Liver (tissue), 7 donors: ENCODE measurements at regions not wholly inside any gene's neighbourhood (a gene's known extent, or its start where the extent isn't known, plus 50 kb on each side); places are given as distances from the start of the nearest gene placed in this dataset.

Experiments
- DNase-seq: peaks from one replicate; pipeline ENCODE4 v3.0.0-alpha.2; 2017; ENCODE audit warnings: low spot score
- H3K27ac ChIP-seq, 2 donors: one replicate each; pipeline ENCODE4 v1.7.0; 2013; ENCODE audit warnings: inconsistent platforms in 2 of 2, low read length in 2 of 2, control low read depth in 1 of 2, low read depth in 1 of 2, mild to moderate bottlenecking in 1 of 2
- H3K27me3 ChIP-seq, 4 donors: one replicate each; pipeline versions ENCODE4 v1.6.1 to v1.7.0; 2013; ENCODE audit warnings: low read length in 3 of 4, inconsistent platforms in 1 of 4, mild to moderate bottlenecking in 1 of 4, moderate library complexity in 1 of 4; ENCODE audit not compliant: control insufficient read depth in 4 of 4, insufficient read depth in 4 of 4
- H3K36me3 ChIP-seq, 4 donors: one replicate each; pipeline versions ENCODE4 v1.6.1 to v1.7.0; 2013; ENCODE audit warnings: low read length in 3 of 4, mild to moderate bottlenecking in 3 of 4, low read depth in 1 of 4, moderate library complexity in 1 of 4; ENCODE audit not compliant: control insufficient read depth in 4 of 4, insufficient read depth in 3 of 4
- H3K4me1 ChIP-seq, 4 donors: one replicate each; pipeline versions ENCODE4 v1.6.1 to v1.7.0; 2013; ENCODE audit warnings: low read length in 3 of 4, mild to moderate bottlenecking in 3 of 4, moderate library complexity in 1 of 4; ENCODE audit not compliant: control insufficient read depth in 4 of 4, insufficient read depth in 4 of 4
- H3K4me3 ChIP-seq, 3 donors: one replicate each; pipeline versions ENCODE4 v1.6.1 to v1.7.0; 2013; ENCODE audit warnings: low read length in 3 of 3, control low read depth in 1 of 3, low read depth in 1 of 3, mild to moderate bottlenecking in 1 of 3
- H3K9ac ChIP-seq, 2 donors: one replicate each; pipeline ENCODE4 v1.7.0; 2013; ENCODE audit warnings: low read length in 2 of 2, mild to moderate bottlenecking in 2 of 2, moderate library complexity in 2 of 2, control low read depth in 1 of 2, low read depth in 1 of 2
- H3K9me3 ChIP-seq, 4 donors: one replicate each; pipeline versions ENCODE4 v1.6.1 to v1.7.0; 2013; ENCODE audit warnings: low read length in 3 of 4; ENCODE audit not compliant: control insufficient read depth in 4 of 4
- EGR1 ChIP-seq, 2 donors: IDR thresholded peaks; 2 replicates each; pipeline ENCODE4 v1.6.1; 2016 to 2018; ENCODE audit warnings: antibody characterized with exemption in 2 of 2, low read depth in 2 of 2
- FOXA1 ChIP-seq: IDR thresholded peaks from 2 replicates; pipeline ENCODE4 v1.6.1; 2016; ENCODE audit warnings: antibody characterized with exemption
- FOXA2 ChIP-seq: IDR thresholded peaks from 2 replicates; pipeline ENCODE4 v1.6.1; 2016; ENCODE audit warnings: antibody characterized with exemption
- GABPA ChIP-seq, 2 donors: IDR thresholded peaks in 1 of 2; conservative IDR thresholded peaks in 1 of 2; 2 replicates each; pipeline ENCODE4 v1.6.1; 2016; ENCODE audit warnings: antibody characterized with exemption in 2 of 2, mild to moderate bottlenecking in 1 of 2, moderate library complexity in 1 of 2
- HNF4A ChIP-seq, 2 donors: conservative IDR thresholded peaks; 2 replicates each; pipeline ENCODE4 v1.6.1; 2016; ENCODE audit warnings: antibody characterized with exemption in 2 of 2, mild to moderate bottlenecking in 2 of 2
- HNF4G ChIP-seq: IDR thresholded peaks from 2 replicates; pipeline ENCODE4 v1.6.1; 2016; ENCODE audit warnings: antibody characterized with exemption
- RAD21 ChIP-seq, 2 donors: IDR thresholded peaks; 2 replicates each; pipeline ENCODE4 v1.6.1; 2016; ENCODE audit warnings: antibody characterized with exemption in 2 of 2, mild to moderate bottlenecking in 2 of 2
- RXRA ChIP-seq, 2 donors: IDR thresholded peaks; 2 replicates each; pipeline ENCODE4 v1.6.1; 2017 to 2018; ENCODE audit warnings: antibody characterized with exemption in 2 of 2, mild to moderate bottlenecking in 1 of 2
- SP1 ChIP-seq: IDR thresholded peaks from 2 replicates; pipeline ENCODE4 v1.6.1; 2018; ENCODE audit warnings: antibody characterized with exemption, mild to moderate bottlenecking
- TAF1 ChIP-seq: conservative IDR thresholded peaks from 2 replicates; pipeline ENCODE4 v1.6.1; 2016; ENCODE audit warnings: antibody characterized with exemption, mild to moderate bottlenecking
- YY1 ChIP-seq: IDR thresholded peaks from 2 replicates; pipeline ENCODE4 v1.6.1; 2016; ENCODE audit warnings: antibody characterized with exemption, mild to moderate bottlenecking
- WGBS: extraction: QIAGEN DNeasy Blood & Tissue Kit; methylation state at CpG from one replicate; pipeline ENCODE4 v1.1.7; 2013; 5-methylcytosine and 5-hydroxymethylcytosine counted together
- TF ChIP-seq, protein P1 (sequence below): IDR thresholded peaks from 2 replicates; pipeline ENCODE4 v1.6.1; 2016; ENCODE audit warnings: antibody characterized with exemption
- TF ChIP-seq, protein P2 (sequence below): IDR thresholded peaks from 2 replicates; pipeline ENCODE4 v1.6.1; 2016; ENCODE audit warnings: antibody characterized with exemption, mild to moderate bottlenecking
- TF ChIP-seq, protein P3 (sequence below): IDR thresholded peaks from 2 replicates; pipeline ENCODE4 v1.6.1; 2016; ENCODE audit warnings: antibody characterized with exemption
- donor health status: healthy.
- donor health status: healthy.
- donor health status: healthy.
- donor health status: healthy.

DNA sequence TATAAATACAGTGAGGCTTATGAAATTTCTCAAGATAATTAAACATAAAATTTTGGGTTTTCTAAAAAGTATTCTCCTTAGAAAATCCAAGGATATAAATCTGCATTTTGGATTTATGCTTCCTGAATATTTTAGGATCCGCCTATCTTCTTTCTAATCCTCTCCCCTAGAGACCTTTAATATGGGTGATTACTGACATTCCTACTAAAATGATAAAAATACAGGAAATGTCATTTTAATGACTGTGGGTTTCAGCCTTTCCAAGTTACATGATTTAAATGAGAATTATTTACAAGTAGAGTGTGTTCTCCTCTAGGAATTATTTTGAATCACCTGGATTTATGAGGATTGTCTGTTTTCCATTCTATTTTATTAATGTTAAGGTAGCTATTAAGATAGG lies 150.4 kb downstream of the C7orf25 start:
- 71% methylated on average over 1 of the region's 1 CpG for WGBS
- Histone ChIP-seq H3K4me3 (no peak overlapping the region), H3K36me3 (no peaks in the 10 kb centered on the region), H3K27me3 (peaks cover 0 to 2% (median 0%) of the 10 kb centered on the region in 4 donors), H3K4me1 (no peaks in the 10 kb centered on the region), H3K27ac (no peak overlapping the region), H3K9ac (no peak overlapping the region), H3K9me3 (peaks cover 0 to 5% (median 4%) of the 10 kb centered on the region in 4 donors)
- TF ChIP-seq, protein P1, sequence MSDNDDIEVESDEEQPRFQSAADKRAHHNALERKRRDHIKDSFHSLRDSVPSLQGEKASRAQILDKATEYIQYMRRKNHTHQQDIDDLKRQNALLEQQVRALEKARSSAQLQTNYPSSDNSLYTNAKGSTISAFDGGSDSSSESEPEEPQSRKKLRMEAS = no peak
- TF ChIP-seq HNF4G (no peak), TAF1 (no peak), GABPA (IDR thresholded peaks at IDR 0.05 in 1 of 2, conservative IDR thresholded peaks at IDR 0.05 in 1 of 2) (no peak), HNF4A (conservative IDR thresholded peaks at IDR 0.05) (no peak), FOXA1 (no peak), FOXA2 (no peak), YY1 (no peak)
- TF ChIP-seq, protein P2, sequence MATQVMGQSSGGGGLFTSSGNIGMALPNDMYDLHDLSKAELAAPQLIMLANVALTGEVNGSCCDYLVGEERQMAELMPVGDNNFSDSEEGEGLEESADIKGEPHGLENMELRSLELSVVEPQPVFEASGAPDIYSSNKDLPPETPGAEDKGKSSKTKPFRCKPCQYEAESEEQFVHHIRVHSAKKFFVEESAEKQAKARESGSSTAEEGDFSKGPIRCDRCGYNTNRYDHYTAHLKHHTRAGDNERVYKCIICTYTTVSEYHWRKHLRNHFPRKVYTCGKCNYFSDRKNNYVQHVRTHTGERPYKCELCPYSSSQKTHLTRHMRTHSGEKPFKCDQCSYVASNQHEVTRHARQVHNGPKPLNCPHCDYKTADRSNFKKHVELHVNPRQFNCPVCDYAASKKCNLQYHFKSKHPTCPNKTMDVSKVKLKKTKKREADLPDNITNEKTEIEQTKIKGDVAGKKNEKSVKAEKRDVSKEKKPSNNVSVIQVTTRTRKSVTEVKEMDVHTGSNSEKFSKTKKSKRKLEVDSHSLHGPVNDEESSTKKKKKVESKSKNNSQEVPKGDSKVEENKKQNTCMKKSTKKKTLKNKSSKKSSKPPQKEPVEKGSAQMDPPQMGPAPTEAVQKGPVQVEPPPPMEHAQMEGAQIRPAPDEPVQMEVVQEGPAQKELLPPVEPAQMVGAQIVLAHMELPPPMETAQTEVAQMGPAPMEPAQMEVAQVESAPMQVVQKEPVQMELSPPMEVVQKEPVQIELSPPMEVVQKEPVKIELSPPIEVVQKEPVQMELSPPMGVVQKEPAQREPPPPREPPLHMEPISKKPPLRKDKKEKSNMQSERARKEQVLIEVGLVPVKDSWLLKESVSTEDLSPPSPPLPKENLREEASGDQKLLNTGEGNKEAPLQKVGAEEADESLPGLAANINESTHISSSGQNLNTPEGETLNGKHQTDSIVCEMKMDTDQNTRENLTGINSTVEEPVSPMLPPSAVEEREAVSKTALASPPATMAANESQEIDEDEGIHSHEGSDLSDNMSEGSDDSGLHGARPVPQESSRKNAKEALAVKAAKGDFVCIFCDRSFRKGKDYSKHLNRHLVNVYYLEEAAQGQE = no peak
- no peak for DNase-seq

DNA sequence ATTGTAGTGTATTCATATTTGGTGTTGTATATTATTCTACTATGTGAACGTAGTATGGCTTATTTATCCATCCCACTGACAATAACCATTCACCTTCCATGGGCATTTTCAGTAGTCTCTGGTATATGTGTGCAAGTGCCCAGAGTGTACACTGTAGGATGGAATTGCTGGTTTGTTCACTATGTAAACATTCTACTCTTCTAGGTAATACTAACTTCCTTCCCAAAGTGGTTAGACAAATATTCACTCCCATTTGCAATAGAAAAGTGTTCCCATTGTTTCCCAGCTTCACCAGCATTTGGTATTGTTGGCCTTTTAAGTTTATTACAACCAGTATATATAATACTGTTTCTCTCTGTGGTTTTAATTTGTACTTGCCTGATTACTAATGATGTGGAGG lies 153.7 kb downstream of the C7orf25 start:
- TF ChIP-seq SP1 = no peak
- TF ChIP-seq, protein P3, sequence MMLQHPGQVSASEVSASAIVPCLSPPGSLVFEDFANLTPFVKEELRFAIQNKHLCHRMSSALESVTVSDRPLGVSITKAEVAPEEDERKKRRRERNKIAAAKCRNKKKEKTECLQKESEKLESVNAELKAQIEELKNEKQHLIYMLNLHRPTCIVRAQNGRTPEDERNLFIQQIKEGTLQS = no peak
- TF ChIP-seq YY1 = no peak
- no peak for TF ChIP-seq FOXA1
- TF ChIP-seq GABPA (IDR thresholded peaks at IDR 0.05 in 1 of 2, conservative IDR thresholded peaks at IDR 0.05 in 1 of 2) = no peak
- no peak for TF ChIP-seq RXRA (IDR thresholded peaks at IDR 0.05)
- TF ChIP-seq TAF1 = no peak
- TF ChIP-seq EGR1 (IDR thresholded peaks at IDR 0.05; ENCODE audit: low read depth in 2 of 2) = no peak
- TF ChIP-seq HNF4G = no peak
- TF ChIP-seq, protein P2 = no peak
- TF ChIP-seq RAD21 (IDR thresholded peaks at IDR 0.05) = no peak
- TF ChIP-seq HNF4A (conservative IDR thresholded peaks at IDR 0.05) = no peak
- peaks cover 0 to 2% (median 0%) of the 10 kb centered on the region in 4 donors for H3K27me3 ChIP-seq
- H3K9me3 ChIP-seq = peaks cover 0 to 5% (median 3%) of the 10 kb centered on the region in 4 donors
- H3K9ac ChIP-seq = no peak overlapping the region
- no peaks in the 10 kb centered on the region for H3K4me1 ChIP-seq
- no peak overlapping the region for H3K4me3 ChIP-seq
- DNase-seq = no peak
- H3K27ac ChIP-seq = no peak overlapping the region
- H3K36me3 ChIP-seq = no peaks in the 10 kb centered on the region
- 59% methylated on average over 1 of the region's 1 CpG for WGBS
